ENCODE measurements at regions not wholly inside any gene's neighbourhood (a gene's known extent, or its start where the extent isn't known, plus 50 kb on each side); places are given as distances from the start of the nearest gene placed in this dataset.

DNA sequence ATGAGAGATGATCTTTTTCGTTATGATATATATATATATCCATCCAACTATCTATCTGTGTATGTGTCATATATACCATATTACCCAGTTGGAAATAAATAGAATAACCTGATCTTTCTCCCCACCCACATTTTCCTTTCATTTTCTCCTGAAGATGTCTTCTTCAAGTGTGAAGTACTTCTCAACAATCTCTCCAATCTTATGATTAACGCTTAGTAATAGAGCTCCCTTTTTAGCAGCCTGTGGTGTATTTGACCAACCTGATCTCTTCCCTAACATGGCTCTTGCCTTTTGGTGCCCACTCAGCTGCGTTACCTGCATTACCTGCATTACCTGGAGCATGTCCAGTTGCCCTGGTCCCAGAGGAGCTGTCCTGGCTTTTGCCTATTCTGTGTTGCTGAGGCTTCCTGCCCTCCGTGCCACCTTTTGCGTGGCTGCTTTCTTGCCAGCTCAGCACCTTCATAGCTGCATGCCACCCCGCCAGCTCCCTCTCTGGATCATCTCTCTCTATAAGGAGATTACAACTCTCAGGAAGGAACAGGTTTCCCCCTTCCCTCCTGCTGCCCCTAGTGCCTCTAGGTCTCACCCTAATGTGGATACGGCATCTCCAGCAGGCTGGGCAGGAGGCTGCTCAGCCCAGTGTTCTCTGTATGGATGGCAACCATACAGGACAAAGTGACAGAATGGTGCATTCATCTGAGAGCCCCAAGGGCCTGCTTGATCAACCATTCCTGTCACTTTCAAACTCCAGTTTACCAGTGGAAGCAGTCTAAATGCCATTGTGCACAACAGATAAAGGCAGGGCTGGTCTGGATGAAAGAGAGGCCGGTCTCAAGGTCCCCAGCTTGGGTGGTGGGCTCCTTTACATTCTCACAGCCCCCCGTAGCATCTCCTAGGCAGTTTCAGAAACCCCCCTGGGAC, 126.7 kb downstream of the GADD45G start:
- peak overlapping the region; percentile 5 to 32 for H3K27ac ChIP-seq
- no peak for DNase-seq
- H3K4me3 ChIP-seq = no peak overlapping the region
- H3K36me3 ChIP-seq = no peaks in the 10 kb centered on the region
- peaks cover 0 to 6% of the 10 kb centered on the region in 2 donors for H3K4me1 ChIP-seq
- TF ChIP-seq, protein P1, sequence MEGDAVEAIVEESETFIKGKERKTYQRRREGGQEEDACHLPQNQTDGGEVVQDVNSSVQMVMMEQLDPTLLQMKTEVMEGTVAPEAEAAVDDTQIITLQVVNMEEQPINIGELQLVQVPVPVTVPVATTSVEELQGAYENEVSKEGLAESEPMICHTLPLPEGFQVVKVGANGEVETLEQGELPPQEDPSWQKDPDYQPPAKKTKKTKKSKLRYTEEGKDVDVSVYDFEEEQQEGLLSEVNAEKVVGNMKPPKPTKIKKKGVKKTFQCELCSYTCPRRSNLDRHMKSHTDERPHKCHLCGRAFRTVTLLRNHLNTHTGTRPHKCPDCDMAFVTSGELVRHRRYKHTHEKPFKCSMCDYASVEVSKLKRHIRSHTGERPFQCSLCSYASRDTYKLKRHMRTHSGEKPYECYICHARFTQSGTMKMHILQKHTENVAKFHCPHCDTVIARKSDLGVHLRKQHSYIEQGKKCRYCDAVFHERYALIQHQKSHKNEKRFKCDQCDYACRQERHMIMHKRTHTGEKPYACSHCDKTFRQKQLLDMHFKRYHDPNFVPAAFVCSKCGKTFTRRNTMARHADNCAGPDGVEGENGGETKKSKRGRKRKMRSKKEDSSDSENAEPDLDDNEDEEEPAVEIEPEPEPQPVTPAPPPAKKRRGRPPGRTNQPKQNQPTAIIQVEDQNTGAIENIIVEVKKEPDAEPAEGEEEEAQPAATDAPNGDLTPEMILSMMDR (IDR thresholded peaks at IDR 0.05) = no peak
- no peak for TF ChIP-seq POLR2A (IDR thresholded peaks at IDR 0.05)
- no peaks in the 10 kb centered on the region for H3K27me3 ChIP-seq
- intact Hi-C loops (cut with DNase I; ENCODE audit: low total_unique reads) = no loop called here
- no peaks in the 10 kb centered on the region for H3K9me3 ChIP-seq

DNA sequence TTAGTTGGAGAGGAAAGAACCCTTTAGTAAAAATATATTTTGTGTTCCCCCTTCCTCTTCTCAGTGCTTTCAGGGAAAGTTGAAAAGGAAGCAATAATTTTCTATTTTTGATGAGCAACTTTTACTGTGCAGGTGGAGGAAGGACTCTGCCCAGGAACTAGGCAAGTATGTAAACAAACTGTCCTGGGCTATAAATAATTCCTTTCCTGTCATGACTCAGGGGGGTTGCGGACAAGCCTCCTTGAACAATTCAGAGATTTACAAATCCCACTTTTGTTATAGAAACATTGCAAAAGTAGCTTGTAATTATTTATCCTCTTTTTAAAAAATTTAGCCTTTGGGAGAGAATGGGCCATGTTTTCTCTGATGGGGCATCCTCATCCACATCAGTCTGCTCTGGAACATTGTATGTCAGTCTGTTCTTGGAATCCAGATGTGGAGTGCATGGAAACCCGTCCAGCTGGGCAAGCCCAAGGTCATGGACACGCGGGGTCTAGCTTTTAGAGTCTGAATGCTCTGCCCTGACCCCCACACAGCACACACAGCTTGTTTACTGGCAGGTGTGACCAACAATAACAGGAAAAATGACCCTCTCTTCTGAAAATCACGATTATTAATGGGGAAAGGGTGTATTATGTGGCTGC, 127.6 kb downstream of the GADD45G start:
- no peak for DNase-seq
- Histone ChIP-seq H3K4me3 (no peak overlapping the region), H3K4me1 (peaks cover 0 to 6% of the 10 kb centered on the region in 2 donors), H3K36me3 (no peaks in the 10 kb centered on the region), H3K9me3 (no peaks in the 10 kb centered on the region), H3K27ac (peak overlapping the region; percentile 36 to 66), H3K27me3 (no peaks in the 10 kb centered on the region)
- intact Hi-C loops (cut with DNase I; ENCODE audit: low total_unique reads) = no loop called here
- TF ChIP-seq, protein P1 (IDR thresholded peaks at IDR 0.05) = no peak
- no peak for TF ChIP-seq POLR2A (IDR thresholded peaks at IDR 0.05)

DNA sequence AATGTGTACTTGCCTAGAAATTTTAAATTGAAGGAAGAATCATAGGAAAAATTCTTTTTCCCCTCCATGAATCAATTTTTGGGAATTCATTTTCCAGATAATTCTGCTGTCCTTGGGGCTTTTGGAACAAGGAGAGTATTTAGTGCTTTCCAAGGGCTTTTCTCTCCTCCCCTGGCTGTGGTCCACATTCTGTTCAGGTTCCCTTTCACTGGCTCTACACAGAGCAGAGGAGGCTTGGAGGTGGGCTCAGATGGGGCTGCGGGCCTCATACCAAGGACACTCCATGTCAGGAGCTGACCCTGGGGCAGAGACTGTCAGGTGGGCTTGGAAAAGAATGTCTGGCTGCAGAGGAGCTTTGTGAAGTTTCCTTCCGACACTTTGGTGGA, 128.1 kb downstream of the GADD45G start:
- Histone ChIP-seq H3K4me1 (peaks cover 0 to 6% of the 10 kb centered on the region in 2 donors), H3K27me3 (no peaks in the 10 kb centered on the region), H3K4me3 (no peak overlapping the region), H3K9me3 (no peaks in the 10 kb centered on the region), H3K36me3 (no peaks in the 10 kb centered on the region), H3K27ac (peak overlapping the region; percentile 36 to 66)
- intact Hi-C loops (cut with DNase I; ENCODE audit: low total_unique reads) = no loop called here
- no peak for DNase-seq
- TF ChIP-seq, protein P1 (IDR thresholded peaks at IDR 0.05) = no peak
- no peak for TF ChIP-seq POLR2A (IDR thresholded peaks at IDR 0.05)

DNA sequence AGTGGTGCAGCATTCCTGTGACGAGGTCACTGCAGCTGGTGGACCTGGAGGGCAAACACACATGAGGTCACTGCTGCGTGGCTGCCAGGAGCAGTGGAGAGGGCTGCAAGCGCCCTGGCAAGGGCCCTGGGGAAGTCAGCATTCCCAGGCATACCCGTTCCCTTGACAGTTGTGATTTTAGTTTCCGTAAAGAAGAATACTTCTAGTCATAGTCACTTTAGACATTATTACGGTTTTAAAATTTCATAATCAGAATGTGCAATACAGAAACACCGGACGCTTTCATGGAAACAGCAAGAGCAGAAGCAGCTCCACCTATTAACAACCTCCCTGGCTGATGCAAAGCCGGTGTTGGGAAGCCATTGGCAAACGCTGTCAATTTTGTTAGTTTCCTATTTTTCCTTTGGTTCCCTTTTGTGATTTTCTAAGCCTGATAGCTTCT, 129.8 kb downstream of the GADD45G start:
- Histone ChIP-seq H3K4me3 (no peak overlapping the region), H3K9me3 (no peaks in the 10 kb centered on the region), H3K27me3 (no peaks in the 10 kb centered on the region), H3K27ac (no peak overlapping the region), H3K36me3 (no peaks in the 10 kb centered on the region), H3K4me1 (peaks cover 0 to 6% of the 10 kb centered on the region in 2 donors)
- intact Hi-C loops (cut with DNase I; ENCODE audit: low total_unique reads) = no loop called here
- TF ChIP-seq POLR2A (IDR thresholded peaks at IDR 0.05) = no peak
- TF ChIP-seq, protein P1 (IDR thresholded peaks at IDR 0.05) = no peak
- no peak for DNase-seq
